SK-N-SH treated with all-trans-retinoic acid at 6 μM for 48 hours (cell line): ENCODE measurements at regions not wholly inside any gene's neighbourhood (a gene's known extent, or its start where the extent isn't known, plus 50 kb on each side); places are given as distances from the start of the nearest gene placed in this dataset.

Experiments used
- ARNTL ChIP-seq: fragments of 450-650 bp; formaldehyde crosslinking; IDR thresholded peaks from 2 replicates; pipeline ENCODE4 v1.5.0; 2020; ENCODE audit warnings: low read depth, mild to moderate bottlenecking, moderate library complexity, borderline replicate concordance
- CREB5 ChIP-seq: fragments of 250-450 bp; sonication (Bioruptor Pico); IDR thresholded peaks from 2 replicates; pipeline ENCODE4 v1.5.1; 2020; ENCODE audit warnings: low read depth, mild to moderate bottlenecking, moderate library complexity
- CSDC2 ChIP-seq: fragments of 250-450 bp; sonication (Bioruptor Pico); IDR thresholded peaks from 2 replicates; pipeline ENCODE4 v1.5.0; 2020; ENCODE audit warnings: mild to moderate bottlenecking, moderate library complexity
- ESRRG ChIP-seq: fragments of 250-450 bp; sonication (Bioruptor Pico); IDR thresholded peaks from 2 replicates; pipeline ENCODE4 v1.6.1; 2021; ENCODE audit warnings: mild to moderate bottlenecking
- OSR1 ChIP-seq: fragments of 250-450 bp; sonication (Bioruptor Pico); IDR thresholded peaks from 2 replicates; pipeline ENCODE4 v1.8.0; 2022; ENCODE audit warnings: moderate library complexity, mild to moderate bottlenecking, inconsistent platforms
- PATZ1 ChIP-seq: fragments of 250-450 bp; sonication (Bioruptor Pico); IDR thresholded peaks from 2 replicates; pipeline ENCODE4 v1.8.0; 2020; ENCODE audit warnings: mild to moderate bottlenecking, moderate library complexity, borderline replicate concordance
- ZNF70 ChIP-seq: fragments of 450-650 bp; formaldehyde crosslinking; IDR thresholded peaks from 2 replicates; pipeline ENCODE4 v1.5.0; 2020; ENCODE audit warnings: mild to moderate bottlenecking, moderate library complexity
- TF ChIP-seq, protein P1 (sequence below): fragments of 250-450 bp; sonication (Bioruptor Pico); IDR thresholded peaks from 2 replicates; pipeline ENCODE4 v1.5.1; 2021; ENCODE audit warnings: mild to moderate bottlenecking, moderate library complexity

- TF ChIP-seq ESRRG (no peak), CREB5 (CRISPR knock-in tag) (no peak), OSR1 (no peak), ZNF70 (CRISPR knock-in tag) (no peak), ARNTL (no peak), CSDC2 (CRISPR knock-in tag) (no peak), PATZ1 (no peak)
- TF ChIP-seq, protein P1, sequence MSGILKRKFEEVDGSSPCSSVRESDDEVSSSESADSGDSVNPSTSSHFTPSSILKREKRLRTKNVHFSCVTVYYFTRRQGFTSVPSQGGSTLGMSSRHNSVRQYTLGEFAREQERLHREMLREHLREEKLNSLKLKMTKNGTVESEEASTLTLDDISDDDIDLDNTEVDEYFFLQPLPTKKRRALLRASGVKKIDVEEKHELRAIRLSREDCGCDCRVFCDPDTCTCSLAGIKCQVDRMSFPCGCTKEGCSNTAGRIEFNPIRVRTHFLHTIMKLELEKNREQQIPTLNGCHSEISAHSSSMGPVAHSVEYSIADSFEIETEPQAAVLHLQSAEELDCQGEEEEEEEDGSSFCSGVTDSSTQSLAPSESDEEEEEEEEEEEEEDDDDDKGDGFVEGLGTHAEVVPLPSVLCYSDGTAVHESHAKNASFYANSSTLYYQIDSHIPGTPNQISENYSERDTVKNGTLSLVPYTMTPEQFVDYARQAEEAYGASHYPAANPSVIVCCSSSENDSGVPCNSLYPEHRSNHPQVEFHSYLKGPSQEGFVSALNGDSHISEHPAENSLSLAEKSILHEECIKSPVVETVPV = no peak
These were observed 234.9 kb upstream of the MBL2 start for GRCh38 chr10:53007527-53007842.
